HG02970 (cell line): ENCODE measurements at regions not wholly inside any gene's neighbourhood (a gene's known extent, or its start where the extent isn't known, plus 50 kb on each side); places are given as distances from the start of the nearest gene placed in this dataset.

Experiments
- ATAC-seq: cut with Tn5 transposase; IDR thresholded peaks from one replicate; pipeline ENCODE4 v1.9.1; 2021; ENCODE audit warnings: mild to moderate bottlenecking, moderate library complexity, moderate number of reproducible peaks; ENCODE audit not compliant: unreplicated experiment, low FRiP score

DNA sequence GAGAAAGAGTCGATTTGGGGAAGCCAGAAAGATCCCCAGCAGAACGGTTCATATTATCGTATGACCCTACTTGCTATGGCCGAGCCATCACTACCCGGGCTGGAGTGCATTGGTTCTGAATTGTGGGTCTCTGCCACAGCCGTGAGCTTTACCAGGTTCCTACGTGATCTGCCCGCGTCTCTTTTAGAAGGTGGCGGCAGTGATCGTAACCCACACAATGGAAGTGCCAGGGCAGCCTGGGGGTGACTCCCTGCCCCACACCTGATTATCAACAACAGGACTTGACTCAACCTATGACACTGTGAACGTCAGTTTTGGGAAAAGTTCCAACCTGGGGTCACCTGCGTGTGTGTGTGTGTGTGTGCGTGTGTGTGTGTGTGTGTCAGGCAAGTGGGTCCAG lies 90.8 kb downstream of the SHOX start:
- ATAC-seq = no peak

- ATAC-seq = no peak
These were observed 90.2 kb downstream of the SHOX start for GRCh38 chrX:720825-721224.

GRCh38 chrX:720250-720649 lies 89.7 kb downstream of the SHOX start:
- ATAC-seq = no peak

- ATAC-seq = no peak
These were observed 85.5 kb downstream of the SHOX start for GRCh38 chrX:716136-716535.

GRCh38 chrX:714131-714530 lies 83.5 kb downstream of the SHOX start:
- ATAC-seq = no peak
